ENCODE measurements at regions not wholly inside any gene's neighbourhood (a gene's known extent, or its start where the extent isn't known, plus 50 kb on each side); places are given as distances from the start of the nearest gene placed in this dataset.
A peak's percentile ranks its signal among the peaks of the same experiment; 100 is the strongest.

DNA sequence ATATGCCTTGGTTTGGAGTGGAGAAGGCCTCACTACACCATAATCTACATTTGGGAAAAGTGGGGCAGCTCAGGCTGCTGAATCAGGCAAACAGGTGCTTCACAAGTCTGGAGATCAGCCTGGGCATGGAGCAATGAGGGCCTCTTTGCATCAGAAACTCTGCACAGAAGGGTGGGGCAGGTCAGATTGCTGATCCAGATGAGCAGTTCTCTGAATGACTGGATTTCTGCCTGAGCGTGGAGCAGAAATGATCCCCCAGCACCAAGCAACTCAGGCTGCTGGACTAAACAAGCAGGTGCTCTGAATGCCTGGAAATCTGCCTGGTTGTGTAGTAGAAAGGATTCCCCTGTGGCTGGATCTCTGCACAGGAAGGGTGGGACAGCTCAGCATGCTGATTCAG, 605.3 kb upstream of the ZNF804A start:
- H3K4me1 ChIP-seq (ENCODE audit: control insufficient read depth, insufficient read depth, low read length) = peaks cover 14% of the 10 kb centered on the region
- no peaks in the 10 kb centered on the region for H3K36me3 ChIP-seq (ENCODE audit: control insufficient read depth, insufficient read depth, low read length)
- no peak overlapping the region for H3K27ac ChIP-seq (ENCODE audit: low read depth, low read length)
- H3K4me3 ChIP-seq (ENCODE audit: low read depth, low read length) = no peak overlapping the region
- peaks cover 2% of the 10 kb centered on the region; the same call in 1 of the 2 replicates for H3K9me3 ChIP-seq (ENCODE audit: control insufficient read depth, insufficient read depth, low read depth, low read length)
- H3K27me3 ChIP-seq (ENCODE audit: control insufficient read depth, insufficient read depth, low read length) = no peaks in the 10 kb centered on the region
- no peak overlapping the region for H3K9ac ChIP-seq (ENCODE audit: low read length)

DNA sequence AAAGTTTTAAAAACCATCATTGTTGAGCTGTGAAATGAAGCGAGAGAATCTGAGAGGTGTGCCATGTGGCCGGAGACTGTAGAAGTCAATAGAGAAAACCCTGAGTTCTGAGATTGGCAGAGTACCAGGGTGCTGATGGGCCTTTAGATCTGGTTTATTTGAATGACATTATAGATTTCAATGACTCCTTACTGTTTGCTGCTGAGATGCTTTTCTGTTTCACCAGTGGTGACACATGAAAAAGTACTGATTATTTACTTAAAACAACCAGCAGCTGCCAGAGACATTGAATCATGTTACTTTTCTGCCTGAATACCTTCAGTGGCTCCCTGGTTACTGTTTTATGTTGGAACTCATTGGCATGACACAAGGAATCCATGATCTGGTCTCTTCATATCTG, 602.7 kb upstream of the ZNF804A start:
- peaks cover 28% of the 10 kb centered on the region for H3K4me1 ChIP-seq (ENCODE audit: control insufficient read depth, insufficient read depth, low read length)
- H3K9ac ChIP-seq (ENCODE audit: low read length) = no peak overlapping the region
- H3K4me3 ChIP-seq (ENCODE audit: low read depth, low read length) = no peak overlapping the region
- no peaks in the 10 kb centered on the region for H3K36me3 ChIP-seq (ENCODE audit: control insufficient read depth, insufficient read depth, low read length)
- no peaks in the 10 kb centered on the region for H3K27me3 ChIP-seq (ENCODE audit: control insufficient read depth, insufficient read depth, low read length)
- no peaks in the 10 kb centered on the region for H3K9me3 ChIP-seq (ENCODE audit: control insufficient read depth, insufficient read depth, low read depth, low read length)
- H3K27ac ChIP-seq (ENCODE audit: low read depth, low read length) = no peak overlapping the region

DNA sequence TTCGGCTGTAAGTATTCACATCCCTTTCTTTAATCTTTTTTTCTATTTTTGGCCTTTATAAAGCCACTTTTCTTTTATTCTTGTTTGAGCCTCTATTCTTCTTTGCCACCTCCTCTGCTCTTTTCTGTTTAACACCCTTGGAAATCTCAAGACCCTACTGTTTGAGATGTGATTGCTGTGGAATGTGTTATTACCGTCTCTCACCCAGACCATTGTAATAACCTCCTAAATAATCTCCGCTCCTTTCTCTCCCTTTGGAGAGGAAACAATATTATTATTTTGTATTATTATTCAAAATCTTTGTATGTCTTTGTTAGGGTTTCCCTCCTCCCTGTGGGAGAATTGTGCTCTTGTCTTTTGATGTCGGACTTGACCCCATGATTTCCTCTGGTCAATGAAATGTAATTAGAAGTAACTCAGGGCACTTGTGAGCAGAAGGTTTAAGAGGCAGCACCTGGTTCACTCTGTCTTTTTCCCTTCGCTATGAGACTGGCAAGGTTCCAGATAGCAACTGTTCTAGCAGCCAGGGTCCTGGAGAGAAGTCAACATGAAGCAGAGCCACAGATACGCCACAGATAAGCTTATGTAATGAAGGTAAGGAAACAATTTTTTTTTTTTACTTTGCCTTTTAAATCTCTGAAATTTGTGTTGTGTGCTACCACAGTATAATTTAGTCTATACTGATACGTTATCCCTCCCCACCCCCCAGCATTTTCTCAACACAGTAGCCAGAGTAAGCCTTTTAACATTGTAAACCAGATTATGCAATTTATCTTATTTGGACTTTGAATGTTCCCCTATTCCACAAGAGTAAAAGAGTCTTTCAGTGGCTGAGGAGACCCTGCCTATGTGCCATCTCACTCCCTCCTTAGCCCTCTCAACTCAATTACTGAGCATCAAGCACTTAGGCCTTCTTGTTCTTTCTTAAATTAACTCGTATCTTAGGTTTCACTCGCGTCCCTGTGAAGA, 601.2 kb upstream of the ZNF804A start:
- H3K9me3 ChIP-seq (ENCODE audit: control insufficient read depth, insufficient read depth, low read depth, low read length) = no peaks in the 10 kb centered on the region
- H3K27me3 ChIP-seq (ENCODE audit: control insufficient read depth, insufficient read depth, low read length) = no peaks in the 10 kb centered on the region
- no peaks in the 10 kb centered on the region for H3K36me3 ChIP-seq (ENCODE audit: control insufficient read depth, insufficient read depth, low read length)
- H3K9ac ChIP-seq (ENCODE audit: low read length) = no peak overlapping the region
- H3K4me1 ChIP-seq (ENCODE audit: control insufficient read depth, insufficient read depth, low read length) = peaks cover 28% of the 10 kb centered on the region
- peak overlapping the region; percentile 2; the same call in 1 of the 2 replicates for H3K4me3 ChIP-seq (ENCODE audit: low read depth, low read length)
- H3K27ac ChIP-seq (ENCODE audit: low read depth, low read length) = no peak overlapping the region; the same call in 1 of the 2 replicates

DNA sequence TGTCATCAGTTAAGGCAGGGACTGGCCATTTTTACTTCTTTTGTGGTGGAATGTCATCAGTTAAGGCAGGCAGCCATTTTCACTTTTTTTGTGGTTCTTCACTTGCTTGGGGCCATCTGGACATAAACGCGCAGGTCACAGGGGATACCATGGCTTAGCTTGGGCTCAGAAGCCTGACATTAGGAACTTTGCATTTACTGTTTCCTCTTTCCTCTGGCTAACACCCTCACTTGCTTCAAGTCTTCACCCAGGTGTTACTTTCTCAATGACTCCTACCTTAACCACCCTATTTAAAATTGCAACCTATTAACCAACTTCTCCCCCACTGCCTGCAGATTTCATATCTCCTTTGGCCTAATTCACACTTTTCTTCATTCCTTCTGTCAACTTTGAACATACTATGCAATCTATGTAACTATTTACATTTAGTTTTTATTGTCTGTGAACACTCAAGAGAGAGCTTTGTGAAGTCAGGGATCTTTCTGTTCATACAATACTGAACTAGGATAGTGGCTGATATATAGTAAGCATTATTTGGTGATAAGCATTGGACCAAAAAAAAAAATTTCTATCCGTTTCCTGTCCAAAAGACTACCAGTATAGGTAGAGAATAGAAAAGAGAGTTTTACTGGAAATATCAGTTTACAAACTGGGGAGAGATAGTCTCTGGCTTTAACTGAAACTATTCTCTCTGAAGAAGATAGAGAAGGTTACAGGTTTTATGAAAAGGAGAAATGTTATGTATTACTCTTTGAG, 600.1 kb upstream of the ZNF804A start:
- H3K36me3 ChIP-seq (ENCODE audit: control insufficient read depth, insufficient read depth, low read length) = no peaks in the 10 kb centered on the region
- peak overlapping the region; percentile 47; the same call in 1 of the 2 replicates for H3K27ac ChIP-seq (ENCODE audit: low read depth, low read length)
- no peaks in the 10 kb centered on the region for H3K27me3 ChIP-seq (ENCODE audit: control insufficient read depth, insufficient read depth, low read length)
- peak overlapping the region; percentile 38 for H3K9ac ChIP-seq (ENCODE audit: low read length)
- H3K9me3 ChIP-seq (ENCODE audit: control insufficient read depth, insufficient read depth, low read depth, low read length) = no peaks in the 10 kb centered on the region
- H3K4me1 ChIP-seq (ENCODE audit: control insufficient read depth, insufficient read depth, low read length) = peaks cover 28% of the 10 kb centered on the region
- peak overlapping the region; percentile 15; the same call in 1 of the 2 replicates for H3K4me3 ChIP-seq (ENCODE audit: low read depth, low read length)

DNA sequence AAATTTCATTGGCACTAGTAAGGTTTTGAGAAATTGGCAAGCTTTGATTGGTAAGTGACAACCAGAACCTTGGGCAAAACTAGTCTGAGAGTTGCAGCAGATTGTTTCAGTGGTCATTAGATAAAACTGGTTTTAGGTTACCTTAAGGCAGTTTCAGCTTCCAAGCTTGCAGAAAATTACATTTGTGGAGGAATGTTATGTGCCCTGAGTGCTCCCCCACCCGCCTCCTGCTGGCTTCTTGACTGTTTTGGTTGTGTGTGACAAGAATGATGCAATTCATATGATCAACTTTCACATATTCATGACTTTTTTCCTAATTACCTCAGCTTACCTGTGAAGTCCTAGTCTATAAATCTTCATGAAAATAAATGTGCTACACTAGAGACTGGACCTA, 599.5 kb upstream of the ZNF804A start:
- Histone ChIP-seq H3K4me1 (ENCODE audit: control insufficient read depth, insufficient read depth, low read length) (peaks cover 28% of the 10 kb centered on the region), H3K27me3 (ENCODE audit: control insufficient read depth, insufficient read depth, low read length) (no peaks in the 10 kb centered on the region), H3K27ac (ENCODE audit: low read depth, low read length) (peak overlapping the region; percentile 47; the same call in 1 of the 2 replicates), H3K9me3 (ENCODE audit: control insufficient read depth, insufficient read depth, low read depth, low read length) (no peaks in the 10 kb centered on the region), H3K9ac (ENCODE audit: low read length) (peak overlapping the region; percentile 23), H3K36me3 (ENCODE audit: control insufficient read depth, insufficient read depth, low read length) (no peaks in the 10 kb centered on the region), H3K4me3 (ENCODE audit: low read depth, low read length) (no peak overlapping the region; the same call in 1 of the 2 replicates)

DNA sequence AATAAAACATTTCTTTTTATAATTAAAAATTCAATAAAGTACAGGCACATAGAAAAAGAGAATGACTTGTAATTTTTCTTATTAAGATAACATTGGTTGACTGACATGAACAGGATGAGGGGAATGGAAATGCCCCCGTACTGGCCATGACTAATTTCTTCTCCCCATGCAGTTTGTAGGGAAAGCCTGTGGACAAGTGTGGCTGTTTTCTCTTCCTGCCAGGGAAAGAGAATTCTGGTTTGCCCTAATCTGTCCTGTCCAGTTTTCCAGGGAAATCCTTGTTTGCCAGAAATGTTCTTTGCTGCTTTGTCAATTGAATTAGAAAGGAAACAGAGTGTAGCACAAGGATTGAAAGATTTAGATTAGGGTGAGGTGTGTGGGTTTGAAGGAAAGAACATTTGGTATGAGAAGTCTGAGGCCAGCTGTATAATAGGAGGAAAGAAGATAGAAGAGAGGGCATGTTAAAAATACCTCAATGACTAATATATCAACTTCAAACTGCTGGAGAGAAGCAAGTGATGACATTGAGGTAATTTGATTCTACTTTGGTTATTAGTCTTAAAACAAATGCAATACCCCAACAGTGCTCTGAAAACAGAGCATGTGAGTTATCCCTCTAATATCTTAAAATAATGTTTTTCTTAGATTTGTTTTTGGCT, 593.9 kb upstream of the ZNF804A start:
- Histone ChIP-seq H3K27me3 (ENCODE audit: control insufficient read depth, insufficient read depth, low read length) (no peaks in the 10 kb centered on the region), H3K27ac (ENCODE audit: low read depth, low read length) (no peak overlapping the region), H3K36me3 (ENCODE audit: control insufficient read depth, insufficient read depth, low read length) (no peaks in the 10 kb centered on the region), H3K4me1 (ENCODE audit: control insufficient read depth, insufficient read depth, low read length) (peaks cover under 1% of the 10 kb centered on the region; the same call in 1 of the 2 replicates), H3K9ac (ENCODE audit: low read length) (no peak overlapping the region), H3K4me3 (ENCODE audit: low read depth, low read length) (no peak overlapping the region), H3K9me3 (ENCODE audit: control insufficient read depth, insufficient read depth, low read depth, low read length) (no peaks in the 10 kb centered on the region)

DNA sequence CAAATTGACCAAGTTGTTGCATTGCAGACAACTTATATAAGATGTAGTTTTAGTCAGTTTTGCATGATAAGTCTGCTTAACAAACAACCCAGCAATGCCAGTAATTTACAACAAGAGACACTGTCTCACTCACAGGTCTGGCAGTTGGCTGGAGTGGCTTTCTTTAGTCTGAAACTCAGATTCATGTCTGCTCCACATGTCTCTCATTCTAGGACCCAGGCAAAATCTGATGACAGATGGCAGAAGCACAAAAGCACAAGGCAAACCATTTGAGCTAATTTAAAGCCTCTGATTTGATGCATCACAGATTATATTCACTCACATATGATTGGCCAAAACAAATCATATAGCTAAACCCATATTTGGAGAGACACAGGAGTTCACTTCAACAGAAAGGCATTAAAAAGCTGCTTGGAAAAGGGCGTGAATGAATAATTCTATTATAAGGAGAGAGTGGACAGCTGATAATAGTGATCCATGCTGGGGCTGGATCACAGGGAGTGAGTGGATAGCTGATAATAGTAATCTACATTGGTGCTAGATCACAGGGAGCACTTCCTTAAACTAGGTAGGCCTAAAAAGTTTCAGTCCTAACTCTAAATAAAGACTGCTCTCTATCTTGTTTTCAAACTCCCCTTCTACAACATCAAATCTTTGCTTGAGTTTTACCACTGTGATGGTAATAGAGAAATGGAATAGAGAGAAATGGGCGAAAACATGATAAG, 593.2 kb upstream of the ZNF804A start:
- no peaks in the 10 kb centered on the region for H3K36me3 ChIP-seq (ENCODE audit: control insufficient read depth, insufficient read depth, low read length)
- H3K9ac ChIP-seq (ENCODE audit: low read length) = no peak overlapping the region
- no peaks in the 10 kb centered on the region for H3K27me3 ChIP-seq (ENCODE audit: control insufficient read depth, insufficient read depth, low read length)
- no peaks in the 10 kb centered on the region for H3K4me1 ChIP-seq (ENCODE audit: control insufficient read depth, insufficient read depth, low read length)
- no peaks in the 10 kb centered on the region for H3K9me3 ChIP-seq (ENCODE audit: control insufficient read depth, insufficient read depth, low read depth, low read length)
- H3K4me3 ChIP-seq (ENCODE audit: low read depth, low read length) = no peak overlapping the region
- no peak overlapping the region for H3K27ac ChIP-seq (ENCODE audit: low read depth, low read length)

DNA sequence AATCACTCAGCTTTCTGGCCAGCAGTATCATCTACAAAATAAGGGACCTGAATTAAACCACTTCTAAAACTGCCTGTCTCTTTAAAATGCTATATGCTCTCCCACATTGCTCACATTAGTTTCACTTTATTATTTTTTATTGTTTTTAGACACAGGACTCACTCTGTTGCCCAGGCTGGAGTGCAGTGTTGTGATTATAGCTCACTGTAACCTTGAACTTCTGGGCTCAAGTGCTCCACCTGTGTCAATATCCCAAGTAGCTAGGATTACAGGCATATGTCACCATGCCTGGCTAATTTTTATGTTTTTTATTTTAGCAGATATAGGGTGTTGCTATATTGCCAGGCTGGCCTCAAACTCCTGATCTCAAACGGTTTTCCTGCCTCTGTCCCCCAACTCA, 591.3 kb upstream of the ZNF804A start:
- Histone ChIP-seq H3K9me3 (ENCODE audit: control insufficient read depth, insufficient read depth, low read depth, low read length) (no peaks in the 10 kb centered on the region), H3K27me3 (ENCODE audit: control insufficient read depth, insufficient read depth, low read length) (no peaks in the 10 kb centered on the region), H3K36me3 (ENCODE audit: control insufficient read depth, insufficient read depth, low read length) (no peaks in the 10 kb centered on the region), H3K4me3 (ENCODE audit: low read depth, low read length) (no peak overlapping the region), H3K27ac (ENCODE audit: low read depth, low read length) (no peak overlapping the region), H3K9ac (ENCODE audit: low read length) (no peak overlapping the region), H3K4me1 (ENCODE audit: control insufficient read depth, insufficient read depth, low read length) (no peaks in the 10 kb centered on the region)

DNA sequence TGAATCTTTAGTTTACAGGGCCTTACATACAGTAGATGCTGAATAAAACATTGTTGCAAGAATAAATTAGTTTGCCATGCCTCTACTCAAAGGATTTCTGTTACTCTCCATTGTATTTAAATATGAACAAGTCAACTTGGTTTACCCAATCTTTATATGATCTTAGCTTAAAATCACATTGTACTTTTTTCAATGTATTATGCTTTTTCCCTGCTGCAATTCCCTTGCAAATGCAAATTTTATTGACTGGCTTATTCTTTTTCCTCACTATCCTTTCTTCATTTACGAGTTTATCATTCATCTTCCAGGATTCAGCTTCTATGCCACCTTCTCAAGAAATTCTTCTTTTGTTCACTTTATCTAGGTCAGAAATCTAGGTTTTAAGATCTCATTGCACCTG, 571.4 kb upstream of the ZNF804A start:
- H3K27me3 ChIP-seq (ENCODE audit: control insufficient read depth, insufficient read depth, low read length) = no peaks in the 10 kb centered on the region

DNA sequence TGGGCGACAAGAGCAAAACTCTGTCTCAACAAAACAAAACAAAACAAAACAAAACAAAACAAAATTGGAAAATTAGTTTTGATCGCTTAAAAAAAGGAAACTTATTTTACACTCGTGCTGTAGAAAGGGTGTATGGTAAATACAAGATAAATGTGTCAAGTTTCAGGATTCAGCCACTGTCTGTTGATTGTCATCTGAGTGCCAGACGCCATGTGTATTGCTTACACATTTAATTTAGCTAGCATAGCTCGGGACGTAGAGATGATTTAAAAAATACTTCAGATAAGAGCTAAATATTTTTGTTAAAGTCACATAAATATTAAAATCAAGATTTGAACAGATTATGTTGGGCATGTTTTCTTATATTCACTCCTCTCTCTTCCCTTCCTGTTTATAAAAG, 568.1 kb upstream of the ZNF804A start:
- Histone ChIP-seq H3K27me3 (ENCODE audit: control insufficient read depth, insufficient read depth, low read length) (no peaks in the 10 kb centered on the region), H3K9ac (ENCODE audit: low read length) (no peak overlapping the region), H3K36me3 (ENCODE audit: control insufficient read depth, insufficient read depth, low read length) (no peaks in the 10 kb centered on the region), H3K4me1 (ENCODE audit: control insufficient read depth, insufficient read depth, low read length) (peaks cover 11% of the 10 kb centered on the region), H3K4me3 (ENCODE audit: low read depth, low read length) (no peak overlapping the region), H3K9me3 (ENCODE audit: control insufficient read depth, insufficient read depth, low read depth, low read length) (no peaks in the 10 kb centered on the region), H3K27ac (ENCODE audit: low read depth, low read length) (no peak overlapping the region)

More for the DNA sequence above, 571.4 kb upstream of the ZNF804A start:
- Histone ChIP-seq H3K4me1 (ENCODE audit: control insufficient read depth, insufficient read depth, low read length) (peaks cover 8% of the 10 kb centered on the region), H3K27ac (ENCODE audit: low read depth, low read length) (no peak overlapping the region), H3K36me3 (ENCODE audit: control insufficient read depth, insufficient read depth, low read length) (no peaks in the 10 kb centered on the region), H3K9ac (ENCODE audit: low read length) (no peak overlapping the region), H3K9me3 (ENCODE audit: control insufficient read depth, insufficient read depth, low read depth, low read length) (no peaks in the 10 kb centered on the region), H3K4me3 (ENCODE audit: low read depth, low read length) (no peak overlapping the region)
